PC-3 (cell line): ENCODE measurements at regions not wholly inside any gene's neighbourhood (a gene's known extent, or its start where the extent isn't known, plus 50 kb on each side); places are given as distances from the start of the nearest gene placed in this dataset.

Experiments
- CTCF ChIP-seq: fragments of 300-600 bp; sonication (generic); conservative IDR thresholded peaks from 2 replicates; pipeline ENCODE4 v1.5.1; 2017; ENCODE audit warnings: antibody characterized with exemption, low read depth, mild to moderate bottlenecking, low read length
- EZH2 ChIP-seq: fragments of 300-600 bp; sonication (generic); IDR thresholded peaks from one replicate; pipeline ENCODE4 v1.6.1; 2017; ENCODE audit warnings: antibody characterized with exemption, mild to moderate bottlenecking, low read length; ENCODE audit not compliant: unreplicated experiment
- EZH2phosphoT487 ChIP-seq: fragments of 300-600 bp; sonication (generic); IDR thresholded peaks from 2 replicates; pipeline ENCODE4 v1.6.1; 2018; ENCODE audit warnings: mild to moderate bottlenecking, antibody characterized with exemption, low read length, borderline replicate concordance

GRCh38 chr3:7999384-7999783 is 502.2 kb upstream of the LMCD1 start:
- TF ChIP-seq CTCF, result no peak
- TF ChIP-seq EZH2, result no peak
- no peak for TF ChIP-seq EZH2phosphoT487
